RWPE2 (cell line): ENCODE measurements at regions not wholly inside any gene's neighbourhood (a gene's known extent, or its start where the extent isn't known, plus 50 kb on each side); places are given as distances from the start of the nearest gene placed in this dataset.

Experiments
- ATAC-seq: fragments of 200-7000 bp; cut with Tn5 transposase; 3 replicates; pipeline ENCODE4 v1.9.1; 2021; ENCODE audit warnings: low read depth
- DNase-seq: peaks from one replicate; pipeline ENCODE4 v3.0.0-alpha.2; 2020; ENCODE audit warnings: low spot score
- H3K27ac ChIP-seq: fragments of 450-650 bp; 2 replicates; pipeline ENCODE4 v1.5.1; 2017; ENCODE audit warnings: mild to moderate bottlenecking; ENCODE audit not compliant: poor library complexity, severe bottlenecking
- H3K27me3 ChIP-seq: fragments of 250-450 bp; sonication (Bioruptor Pico); 2 replicates; pipeline ENCODE4 v1.5.1; 2021; ENCODE audit warnings: mild to moderate bottlenecking, moderate library complexity; ENCODE audit not compliant: insufficient read depth, poor library complexity, severe bottlenecking
- H3K36me3 ChIP-seq: fragments of 250-450 bp; sonication (Bioruptor Pico); 2 replicates; pipeline ENCODE4 v1.5.1; 2020; ENCODE audit warnings: low read depth, mild to moderate bottlenecking, moderate library complexity
- H3K4me1 ChIP-seq: fragments of 250-450 bp; sonication (Bioruptor Pico); 2 replicates; pipeline ENCODE4 v1.5.1; 2021; ENCODE audit warnings: mild to moderate bottlenecking, moderate library complexity; ENCODE audit not compliant: insufficient read depth, poor library complexity, severe bottlenecking
- H3K4me3 ChIP-seq: fragments of 250-450 bp; sonication (Bioruptor Pico); 2 replicates; pipeline ENCODE4 v1.5.1; 2021; ENCODE audit warnings: mild to moderate bottlenecking, moderate library complexity; ENCODE audit not compliant: severe bottlenecking
- H3K9me3 ChIP-seq: fragments of 250-450 bp; sonication (Bioruptor Pico); 2 replicates; pipeline ENCODE4 v1.5.1; 2021; ENCODE audit warnings: mild to moderate bottlenecking, moderate library complexity; ENCODE audit not compliant: severe bottlenecking
- CTCF ChIP-seq: fragments of 450-650 bp; IDR thresholded peaks from one replicate; pipeline ENCODE4 v1.5.1; 2017; ENCODE audit warnings: mild to moderate bottlenecking, moderate library complexity; ENCODE audit not compliant: poor library complexity, severe bottlenecking

DNA sequence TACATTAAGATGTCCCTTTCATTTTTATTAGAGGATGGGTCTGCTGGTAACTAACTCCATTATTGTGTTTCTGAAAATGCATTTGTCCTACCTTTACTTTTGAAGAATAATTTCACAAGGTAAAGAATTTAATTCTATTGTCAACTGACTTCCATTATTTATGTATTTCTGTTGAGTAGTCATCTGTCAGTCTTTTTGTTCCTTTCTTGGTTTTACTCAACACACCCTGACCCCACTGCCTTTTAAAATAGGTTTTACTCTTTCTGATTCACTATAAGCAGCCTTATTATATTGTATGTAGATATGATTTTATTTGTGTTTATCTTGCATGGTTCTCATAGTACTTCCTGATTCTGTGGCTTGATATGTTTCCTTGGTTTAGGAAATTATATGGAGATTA, 237.5 kb downstream of the TGFB2 start:
- DNase-seq = no peak
- H3K27me3 ChIP-seq = no peaks in the 10 kb centered on the region
- no peaks in the 10 kb centered on the region for H3K9me3 ChIP-seq
- peaks cover 8% of the 10 kb centered on the region for H3K4me1 ChIP-seq
- H3K4me3 ChIP-seq = no peak overlapping the region
- no peak for TF ChIP-seq CTCF
- H3K27ac ChIP-seq = no peak overlapping the region
- ATAC-seq = no peak
- H3K36me3 ChIP-seq = no peaks in the 10 kb centered on the region

DNA sequence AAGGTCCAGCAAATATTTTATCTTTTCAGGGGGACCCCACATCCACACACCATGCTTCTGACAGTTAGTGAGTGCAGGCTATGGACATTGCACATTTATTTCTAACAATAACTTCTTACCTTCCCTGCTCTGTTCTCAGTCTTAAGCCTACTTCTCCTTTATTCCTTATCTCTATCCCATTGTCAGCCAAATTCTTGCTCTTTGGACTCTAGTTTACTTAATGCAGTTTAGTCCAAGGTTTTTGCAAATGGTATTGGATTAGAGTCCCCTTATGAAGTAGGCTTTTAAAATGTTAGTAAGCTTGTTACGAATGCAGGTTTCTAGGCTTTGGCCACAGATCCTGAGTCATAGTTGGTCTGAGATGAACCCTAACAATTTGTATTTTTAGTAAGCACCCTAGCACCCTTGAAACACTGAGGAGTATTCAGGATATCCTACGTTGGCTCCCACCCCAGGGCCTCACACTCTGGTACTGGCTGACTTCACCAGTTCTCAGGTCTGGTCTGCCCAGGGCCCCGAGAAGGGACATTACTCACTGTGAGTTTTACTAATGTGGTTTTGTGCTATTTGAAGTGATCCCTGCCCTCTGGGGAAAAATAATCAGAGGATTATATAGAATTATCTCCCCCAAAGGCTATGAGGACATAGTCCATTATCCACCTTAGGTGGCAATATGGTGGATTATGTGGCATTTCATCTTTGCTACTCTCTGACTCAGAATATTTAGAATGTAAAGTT, 239.5 kb downstream of the TGFB2 start:
- H3K4me1 ChIP-seq = peaks cover 8% of the 10 kb centered on the region
- ATAC-seq (peak; percentile 58; the same call in 2 of the 3 replicates), DNase-seq (no peak)
- H3K4me3 ChIP-seq = no peak overlapping the region
- H3K27ac ChIP-seq = peak overlapping the region; percentile 58
- no peaks in the 10 kb centered on the region for H3K27me3 ChIP-seq
- TF ChIP-seq CTCF = no peak
- H3K9me3 ChIP-seq = no peaks in the 10 kb centered on the region
- no peaks in the 10 kb centered on the region for H3K36me3 ChIP-seq

GRCh38 chr1:218585511-218586184, 240.5 kb downstream of the TGFB2 start:
- DNase-seq (peak; percentile 40), ATAC-seq (peak; percentile 94)
- no peaks in the 10 kb centered on the region for H3K36me3 ChIP-seq
- no peaks in the 10 kb centered on the region for H3K27me3 ChIP-seq
- no peak for TF ChIP-seq CTCF
- H3K9me3 ChIP-seq = no peaks in the 10 kb centered on the region
- no peak overlapping the region for H3K4me3 ChIP-seq
- H3K4me1 ChIP-seq = peaks cover 8% of the 10 kb centered on the region
- H3K27ac ChIP-seq = peak overlapping the region; percentile 58

DNA sequence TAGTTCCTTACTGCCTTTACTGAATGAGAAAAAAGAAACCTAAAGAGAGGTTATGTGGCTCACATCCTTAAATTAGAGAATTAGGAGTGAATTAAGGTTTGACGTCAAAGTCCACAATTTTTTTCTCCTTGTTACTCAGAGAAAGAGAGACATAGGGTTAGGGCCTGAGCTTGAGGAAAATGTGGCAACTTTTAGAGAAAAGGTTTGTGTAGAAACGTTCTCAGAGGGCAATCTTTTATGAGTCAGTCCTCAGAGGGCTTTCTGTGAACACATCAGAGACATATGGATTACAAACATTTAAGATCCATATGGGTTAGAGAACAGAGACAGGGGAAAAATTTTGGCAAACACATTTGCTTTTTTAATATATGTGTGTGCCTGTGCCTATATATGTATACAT, 242.8 kb downstream of the TGFB2 start:
- Histone ChIP-seq H3K27ac (no peak overlapping the region), H3K4me1 (peaks cover 16% of the 10 kb centered on the region), H3K27me3 (no peaks in the 10 kb centered on the region), H3K9me3 (no peaks in the 10 kb centered on the region), H3K4me3 (no peak overlapping the region), H3K36me3 (no peaks in the 10 kb centered on the region)
- no peak for ATAC-seq
- TF ChIP-seq CTCF = no peak
- no peak for DNase-seq
